ENCODE measurements at regions not wholly inside any gene's neighbourhood (a gene's known extent, or its start where the extent isn't known, plus 50 kb on each side); places are given as distances from the start of the nearest gene placed in this dataset.

DNA sequence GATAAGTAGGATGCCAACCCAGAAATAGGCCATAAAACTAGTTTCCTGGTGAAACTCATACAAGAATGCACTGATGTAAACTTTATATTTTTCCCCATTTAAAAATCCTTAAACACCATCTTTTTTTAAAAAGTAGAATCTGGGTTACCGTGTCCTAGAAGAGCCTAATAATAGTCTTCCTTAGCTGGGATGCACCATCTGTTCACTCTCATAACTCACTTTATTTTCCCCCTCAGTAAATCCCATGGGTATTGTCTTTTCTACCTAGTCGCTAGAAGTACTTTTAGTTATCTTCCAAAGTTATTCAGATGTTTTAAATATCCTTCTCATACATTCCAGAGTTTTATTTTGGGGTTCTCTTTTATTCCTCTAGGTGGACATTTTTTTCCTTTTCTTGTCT is 250.2 kb downstream of the PLA2G4A start:
- Histone ChIP-seq H3K9me3 (ENCODE audit: low read depth) (no peaks in the 10 kb centered on the region), H3K9me2 (ENCODE audit: insufficient read depth) (no peaks in the 10 kb centered on the region), H3K27me3 (replicated peaks; ENCODE audit: insufficient read depth) (no peaks in the 10 kb centered on the region), H2AFZ (no peak overlapping the region), H3K9ac (no peak overlapping the region), H3K4me3 (no peak overlapping the region), H4K20me1 (ENCODE audit: insufficient read depth) (no peaks in the 10 kb centered on the region), H3K4me2 (ENCODE audit: unreplicated experiment) (no peak overlapping the region), H3K4me1 (ENCODE audit: insufficient read depth) (no peaks in the 10 kb centered on the region), H3K27ac (no peak overlapping the region), H3K79me2 (ENCODE audit: insufficient read depth) (no peaks in the 10 kb centered on the region), H3F3A (ENCODE audit: insufficient read depth) (no peaks in the 10 kb centered on the region), H3K36me3 (ENCODE audit: low read depth) (no peaks in the 10 kb centered on the region)
- TF ChIP-seq EZH2phosphoT487 (IDR thresholded peaks at IDR 0.05; ENCODE audit: insufficient read depth, low read depth) (no peak), EZH2 (IDR thresholded peaks at IDR 0.05; ENCODE audit: insufficient read depth, poor library complexity, severe bottlenecking) (no peak)
- 90 to 91% methylated on average over 2 of the region's 2 CpGs for WGBS, 2 experiments (ENCODE audit: low coverage in 1 of 2, low lambda C conversion rate in 2 of 2, missing lambda C conversion rate in 2 of 2)
- no peak for DNase-seq
- in situ Hi-C loops (cut with MboI) = no loop called here

- Histone ChIP-seq H3K9me3 (ENCODE audit: low read depth) (no peaks in the 10 kb centered on the region), H3F3A (ENCODE audit: insufficient read depth) (no peaks in the 10 kb centered on the region), H3K9me2 (ENCODE audit: insufficient read depth) (no peaks in the 10 kb centered on the region), H3K9ac (no peak overlapping the region), H3K4me1 (ENCODE audit: insufficient read depth) (no peaks in the 10 kb centered on the region), H3K36me3 (ENCODE audit: low read depth) (no peaks in the 10 kb centered on the region), H3K4me3 (no peak overlapping the region), H2AFZ (no peak overlapping the region), H3K27ac (no peak overlapping the region), H3K27me3 (replicated peaks; ENCODE audit: insufficient read depth) (no peaks in the 10 kb centered on the region), H3K4me2 (ENCODE audit: unreplicated experiment) (no peak overlapping the region), H3K79me2 (ENCODE audit: insufficient read depth) (no peaks in the 10 kb centered on the region), H4K20me1 (ENCODE audit: insufficient read depth) (no peaks in the 10 kb centered on the region)
- DNase-seq = no peak
- TF ChIP-seq EZH2 (IDR thresholded peaks at IDR 0.05; ENCODE audit: insufficient read depth, poor library complexity, severe bottlenecking) (no peak), EZH2phosphoT487 (IDR thresholded peaks at IDR 0.05; ENCODE audit: insufficient read depth, low read depth) (no peak)
- in situ Hi-C loops (cut with MboI) = no loop called here
- 84 to 87% methylated on average over 6 of the region's 6 CpGs for WGBS, 2 experiments (ENCODE audit: low coverage in 1 of 2, low lambda C conversion rate in 2 of 2, missing lambda C conversion rate in 2 of 2)
These were observed 250.6 kb downstream of the PLA2G4A start for GRCh38 chr1:187079330-187079729.

DNA sequence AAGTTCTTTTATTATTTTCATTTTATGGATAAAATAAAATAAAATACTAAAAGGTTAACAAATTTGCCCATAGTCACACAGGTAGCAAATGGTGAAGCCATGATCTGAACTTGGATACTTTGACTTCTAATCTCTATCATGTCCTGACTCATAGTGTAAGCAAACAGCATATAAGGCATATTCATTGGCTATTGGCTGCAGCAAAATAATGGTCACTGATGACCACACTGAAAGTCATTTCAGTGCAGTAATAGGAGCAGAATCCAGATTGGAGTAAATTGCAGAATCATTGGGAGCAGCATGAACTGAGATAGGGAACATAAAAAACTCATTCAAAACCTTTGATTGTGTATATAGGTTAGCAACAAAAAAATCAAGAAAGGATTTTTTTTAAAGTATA is 262.9 kb downstream of the PLA2G4A start:
- Histone ChIP-seq H3K36me3 (ENCODE audit: low read depth) (no peaks in the 10 kb centered on the region), H3K79me2 (ENCODE audit: insufficient read depth) (no peaks in the 10 kb centered on the region), H3K9me2 (ENCODE audit: insufficient read depth) (no peaks in the 10 kb centered on the region; the same call in 1 of the 2 replicates), H4K20me1 (ENCODE audit: insufficient read depth) (no peaks in the 10 kb centered on the region), H3K9ac (no peak overlapping the region), H3K27me3 (replicated peaks; ENCODE audit: insufficient read depth) (no peaks in the 10 kb centered on the region), H3K4me2 (ENCODE audit: unreplicated experiment) (no peak overlapping the region), H3F3A (ENCODE audit: insufficient read depth) (0 out of 2 replicates have a peak, but pooled peaks cover 3% of the 10 kb centered on the region), H3K4me1 (ENCODE audit: insufficient read depth) (peaks cover 3% of the 10 kb centered on the region; the same call in 1 of the 2 replicates), H3K9me3 (ENCODE audit: low read depth) (no peaks in the 10 kb centered on the region), H3K27ac (no peak overlapping the region), H2AFZ (no peak overlapping the region), H3K4me3 (no peak overlapping the region)
- in situ Hi-C loops (cut with MboI) = no loop called here
- DNase-seq = peak; percentile 35
- TF ChIP-seq EZH2 (IDR thresholded peaks at IDR 0.05; ENCODE audit: insufficient read depth, poor library complexity, severe bottlenecking) (no peak), EZH2phosphoT487 (IDR thresholded peaks at IDR 0.05; ENCODE audit: insufficient read depth, low read depth) (no peak)

DNA sequence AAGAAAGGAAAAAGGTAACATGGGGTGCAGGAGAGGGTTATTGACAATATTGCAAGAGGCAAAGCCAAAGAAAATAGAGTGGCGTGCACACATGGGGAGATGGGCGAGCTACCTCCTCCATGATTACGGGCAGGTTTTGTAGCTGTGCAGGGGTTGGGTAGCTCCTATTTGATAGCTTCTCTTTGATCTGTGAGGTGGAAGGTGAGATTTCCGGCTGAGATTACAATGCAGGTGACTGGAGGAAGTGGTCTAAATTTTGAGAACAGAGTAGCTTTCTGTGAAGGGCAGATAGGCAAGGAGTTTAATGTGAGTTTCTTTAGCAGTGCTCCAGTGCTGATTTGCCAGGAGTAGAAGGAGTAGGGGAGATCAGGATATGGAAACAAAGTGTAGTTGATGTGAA is 263.4 kb downstream of the PLA2G4A start:
- Histone ChIP-seq H3K4me3 (no peak overlapping the region), H3K9ac (no peak overlapping the region), H3K9me3 (ENCODE audit: low read depth) (no peaks in the 10 kb centered on the region), H3F3A (ENCODE audit: insufficient read depth) (0 out of 2 replicates have a peak, but pooled peaks cover 3% of the 10 kb centered on the region), H3K36me3 (ENCODE audit: low read depth) (no peaks in the 10 kb centered on the region), H3K79me2 (ENCODE audit: insufficient read depth) (no peaks in the 10 kb centered on the region), H3K9me2 (ENCODE audit: insufficient read depth) (no peaks in the 10 kb centered on the region; the same call in 1 of the 2 replicates), H2AFZ (no peak overlapping the region), H4K20me1 (ENCODE audit: insufficient read depth) (no peaks in the 10 kb centered on the region), H3K27me3 (replicated peaks; ENCODE audit: insufficient read depth) (no peaks in the 10 kb centered on the region), H3K4me1 (ENCODE audit: insufficient read depth) (peaks cover 5% of the 10 kb centered on the region; the same call in 1 of the 2 replicates), H3K4me2 (ENCODE audit: unreplicated experiment) (no peak overlapping the region), H3K27ac (no peak overlapping the region)
- in situ Hi-C loops (cut with MboI) = no loop called here
- DNase-seq = no peak
- TF ChIP-seq EZH2phosphoT487 (IDR thresholded peaks at IDR 0.05; ENCODE audit: insufficient read depth, low read depth) (no peak), EZH2 (IDR thresholded peaks at IDR 0.05; ENCODE audit: insufficient read depth, poor library complexity, severe bottlenecking) (no peak)
- 95 to 98% methylated on average over 4 of the region's 4 CpGs for WGBS, 2 experiments (ENCODE audit: low coverage in 1 of 2, low lambda C conversion rate in 2 of 2, missing lambda C conversion rate in 2 of 2)

GRCh38 chr1:187096689-187097088 is 267.9 kb downstream of the PLA2G4A start:
- in situ Hi-C loops (cut with MboI) = no loop called here
- no peaks in the 10 kb centered on the region for H3K9me2 ChIP-seq (ENCODE audit: insufficient read depth)
- H3K4me2 ChIP-seq (ENCODE audit: unreplicated experiment) = no peak overlapping the region
- no peaks in the 10 kb centered on the region for H3K9me3 ChIP-seq (ENCODE audit: low read depth)
- no peak overlapping the region for H3K27ac ChIP-seq
- H3K4me3 ChIP-seq = no peak overlapping the region
- peak; percentile 26 for DNase-seq
- H3K36me3 ChIP-seq (ENCODE audit: low read depth) = no peaks in the 10 kb centered on the region
- H4K20me1 ChIP-seq (ENCODE audit: insufficient read depth) = no peaks in the 10 kb centered on the region
- H3K79me2 ChIP-seq (ENCODE audit: insufficient read depth) = no peaks in the 10 kb centered on the region
- 0 out of 2 replicates have a peak, but pooled peaks cover 3% of the 10 kb centered on the region for H3F3A ChIP-seq (ENCODE audit: insufficient read depth)
- no peaks in the 10 kb centered on the region for H3K27me3 ChIP-seq (replicated peaks; ENCODE audit: insufficient read depth)
- H3K4me1 ChIP-seq (ENCODE audit: insufficient read depth) = peaks cover 5% of the 10 kb centered on the region; the same call in 1 of the 2 replicates
- H3K9ac ChIP-seq = no peak overlapping the region
- 49 to 59% methylated on average over 2 of the region's 2 CpGs for WGBS, 2 experiments (ENCODE audit: low coverage in 1 of 2, low lambda C conversion rate in 2 of 2, missing lambda C conversion rate in 2 of 2)
- H2AFZ ChIP-seq = no peak overlapping the region
- no peak for TF ChIP-seq EZH2phosphoT487 (IDR thresholded peaks at IDR 0.05; ENCODE audit: insufficient read depth, low read depth)
